H1 (cell line): ENCODE measurements at regions not wholly inside any gene's neighbourhood (a gene's known extent, or its start where the extent isn't known, plus 50 kb on each side); places are given as distances from the start of the nearest gene placed in this dataset.
A peak's percentile ranks its signal among the peaks of the same experiment; 100 is the strongest.

Experiments used
- CTCF ChIA-PET: fragments of 300-600 bp; sonication (Branson Sonifier 250); formaldehyde crosslinking; loops from one replicate; lab custom pipeline; 2021; ENCODE audit not compliant: partially characterized antibody; lab: Charles Lee
- POLR2A ChIA-PET: fragments of 300-600 bp; sonication (Branson Sonifier 250); formaldehyde crosslinking; loops from one replicate; lab custom pipeline; 2021; ENCODE audit warnings: inconsistent platforms; ENCODE audit not compliant: partially characterized antibody; lab: Charles Lee
- DNase-seq, 2 experiments: peaks; one replicate each; pipeline versions ENCODE4 v3.0.0 to v3.0.0-alpha.2; 2010 to 2022; ENCODE audit warnings: low spot score in 2 of 2, low read depth in 1 of 2, mixed read lengths in 1 of 2
- FAIRE-seq: peaks from 2 replicates; lab custom pipeline; 2011; peaks lifted over from hg19 to GRCh38; lab: Jason Lieb, UNC
- H2AFZ ChIP-seq: 2 replicates; pipeline ENCODE4 v1.8.1; 2012; ENCODE audit warnings: low read length, inconsistent platforms
- H2AK5ac ChIP-seq: 2 replicates; pipeline ENCODE4 v1.6.1; 2013; ENCODE audit warnings: low read depth, low read length
- H2BK120ac ChIP-seq: replicated peaks from 2 replicates; pipeline ENCODE3; 2013; ENCODE audit warnings: low read depth, low read length, inconsistent platforms
- H2BK12ac ChIP-seq: 2 replicates; pipeline ENCODE4 v1.6.1; 2013; ENCODE audit warnings: low read depth, low read length
- H2BK15ac ChIP-seq: 2 replicates; pipeline ENCODE4 v1.6.1; 2013; ENCODE audit warnings: low read length
- H2BK20ac ChIP-seq: 2 replicates; pipeline ENCODE4 v1.6.1; 2013; ENCODE audit warnings: low read length
- H2BK5ac ChIP-seq: 2 replicates; pipeline ENCODE4 v1.6.1; 2013; ENCODE audit warnings: low read depth, low read length
- H3K14ac ChIP-seq: 2 replicates; pipeline ENCODE4 v1.6.1; 2013; ENCODE audit warnings: inconsistent platforms; ENCODE audit not compliant: insufficient read length
- H3K18ac ChIP-seq: 2 replicates; pipeline ENCODE4 v1.6.1; 2013; ENCODE audit warnings: low read length; ENCODE audit errors: extremely low read depth
- H3K23ac ChIP-seq: 2 replicates; pipeline ENCODE4 v1.6.1; 2013; ENCODE audit warnings: inconsistent platforms; ENCODE audit not compliant: insufficient read length
- H3K23me2 ChIP-seq: 2 replicates; pipeline ENCODE4 v1.6.1; 2013; ENCODE audit warnings: low read depth, low read length
- H3K27ac ChIP-seq: 2 replicates; pipeline ENCODE4 v1.6.1; 2011; ENCODE audit warnings: low read depth, low read length, inconsistent platforms
- H3K27me3 ChIP-seq, 4 experiments: replicated peaks in 1 of 4; 1 replicate in 1 of 4; 2 replicates in 3 of 4; pipeline versions ENCODE4 v1.6.1 to v1.8.1; 2011 to 2013; ENCODE audit warnings: low read length in 3 of 4, mild to moderate bottlenecking in 3 of 4, inconsistent platforms in 2 of 4, mixed read lengths in 2 of 4, moderate library complexity in 1 of 4; ENCODE audit not compliant: control insufficient read depth in 3 of 4, insufficient read depth in 3 of 4; ENCODE audit errors: extremely low read depth in 1 of 4
- H3K36me3 ChIP-seq, 4 experiments: 2 replicates each; pipeline versions ENCODE4 v1.6.1 to v1.8.1; 2011 to 2013; ENCODE audit warnings: mild to moderate bottlenecking in 4 of 4, low read length in 3 of 4, moderate library complexity in 2 of 4, control low read depth in 1 of 4, inconsistent platforms in 1 of 4; ENCODE audit not compliant: insufficient read depth in 4 of 4, control insufficient read depth in 2 of 4
- H3K4ac ChIP-seq: replicated peaks from 2 replicates; pipeline ENCODE3; 2013; ENCODE audit warnings: low read length, low read depth, mixed read lengths, inconsistent platforms; ENCODE audit not compliant: insufficient read length
- H3K4me1 ChIP-seq, 4 experiments: replicated peaks in 1 of 4; 1 replicate in 1 of 4; 2 replicates in 3 of 4; pipeline versions ENCODE4 v1.6.1 to v1.8.1; 2011 to 2013; ENCODE audit warnings: low read length in 3 of 4, inconsistent platforms in 2 of 4, mixed read lengths in 1 of 4; ENCODE audit not compliant: insufficient read depth in 4 of 4, control insufficient read depth in 3 of 4
- H3K4me2 ChIP-seq, 2 experiments: 2 replicates each; pipeline versions ENCODE4 v1.6.1 to v1.8.1; 2011 to 2013; ENCODE audit warnings: low read depth in 2 of 2, low read length in 2 of 2, control low read depth in 1 of 2, inconsistent platforms in 1 of 2, mild to moderate bottlenecking in 1 of 2; ENCODE audit not compliant: insufficient read depth in 1 of 2
- H3K4me3 ChIP-seq, 4 experiments: fragments of 200-600, 300-600 bp in 1 of 4; sonication (generic), shearing (Covaris generic), sonication (Bioruptor Twin) in 1 of 4; 2 replicates each; pipeline versions ENCODE4 v1.5.1 to v1.8.1; 2011 to 2016; ENCODE audit warnings: low read length in 4 of 4, low read depth in 3 of 4, control low read depth in 2 of 4, inconsistent platforms in 2 of 4, mild to moderate bottlenecking in 2 of 4, mixed read lengths in 1 of 4, moderate library complexity in 1 of 4; ENCODE audit not compliant: insufficient read depth in 2 of 4; ENCODE audit errors: extremely low read depth in 1 of 4
- H3K56ac ChIP-seq: replicated peaks from 2 replicates; pipeline ENCODE3; 2013; ENCODE audit warnings: low read depth, mild to moderate bottlenecking, mixed read lengths, low read length, inconsistent platforms; ENCODE audit not compliant: insufficient read length
- H3K79me1 ChIP-seq: 2 replicates; pipeline ENCODE4 v1.6.1; 2013; ENCODE audit warnings: low read depth, low read length, control low read depth
- H3K79me2 ChIP-seq, 2 experiments: 2 replicates each; pipeline versions ENCODE4 v1.6.1 to v1.8.1; 2012 to 2013; ENCODE audit warnings: low read length in 2 of 2, mild to moderate bottlenecking in 2 of 2, inconsistent platforms in 1 of 2; ENCODE audit not compliant: insufficient read depth in 2 of 2, control insufficient read depth in 1 of 2
- H3K9ac ChIP-seq, 4 experiments: replicated peaks in 1 of 4; 1 replicate in 1 of 4; 2 replicates in 3 of 4; pipeline versions ENCODE4 v1.6.1 to v1.8.1; 2011 to 2013; ENCODE audit warnings: low read depth in 3 of 4, low read length in 3 of 4, control low read depth in 2 of 4, mild to moderate bottlenecking in 2 of 4, moderate library complexity in 2 of 4, inconsistent platforms in 1 of 4; ENCODE audit errors: extremely low read depth in 1 of 4
- H3K9me3 ChIP-seq, 2 experiments: 2 replicates each; pipeline versions ENCODE4 v1.6.1 to v1.8.1; 2012 to 2013; ENCODE audit warnings: mild to moderate bottlenecking in 2 of 2, moderate library complexity in 2 of 2, control low read depth in 1 of 2, inconsistent platforms in 1 of 2, low read depth in 1 of 2, low read length in 1 of 2, mixed read lengths in 1 of 2; ENCODE audit not compliant: insufficient read depth in 2 of 2
- H4K20me1 ChIP-seq, 2 experiments: replicated peaks in 1 of 2; 2 replicates each; pipeline versions ENCODE3 to v1.8.1; 2011 to 2013; ENCODE audit warnings: inconsistent platforms in 2 of 2, low read length in 2 of 2, mild to moderate bottlenecking in 1 of 2; ENCODE audit not compliant: insufficient read depth in 2 of 2, control insufficient read depth in 1 of 2
- H4K5ac ChIP-seq: 2 replicates; pipeline ENCODE4 v1.6.1; 2013; ENCODE audit warnings: low read length, low read depth, mixed read lengths, inconsistent platforms; ENCODE audit not compliant: insufficient read length
- H4K8ac ChIP-seq: 2 replicates; pipeline ENCODE4 v1.8.0; 2013; ENCODE audit warnings: mild to moderate bottlenecking, moderate library complexity, low read length, inconsistent platforms; ENCODE audit not compliant: insufficient read depth; ENCODE audit errors: extremely low read depth
- H4K91ac ChIP-seq: replicated peaks from 2 replicates; pipeline ENCODE3; 2013; ENCODE audit warnings: low read length, mixed read lengths, inconsistent platforms; ENCODE audit not compliant: insufficient read length
- ATF3 ChIP-seq: IDR thresholded peaks from 2 replicates; pipeline ENCODE4 v1.6.1; 2011; ENCODE audit warnings: low read depth, mild to moderate bottlenecking, low read length; ENCODE audit not compliant: insufficient read depth
- CTBP2 ChIP-seq: IDR thresholded peaks from 2 replicates; pipeline ENCODE4 v1.7.0; 2011; ENCODE audit warnings: borderline replicate concordance, mild to moderate bottlenecking, moderate library complexity, mixed read lengths, low read length; ENCODE audit not compliant: insufficient read depth, insufficient read length
- HDAC2 ChIP-seq, 2 experiments: fragments of 300-600 bp in 1 of 2; sonication (generic) in 1 of 2; IDR thresholded peaks; 2 replicates each; pipeline ENCODE4 v1.6.1; 2011 to 2012; ENCODE audit warnings: low read depth in 2 of 2, low read length in 2 of 2, mild to moderate bottlenecking in 2 of 2, moderate library complexity in 2 of 2, borderline replicate concordance in 1 of 2, inconsistent platforms in 1 of 2
- KDM1A ChIP-seq: fragments of 200-600, 300-600 bp; sonication (generic); IDR thresholded peaks from 2 replicates; pipeline ENCODE4 v1.7.1; 2016; ENCODE audit warnings: mild to moderate bottlenecking, low read length, borderline replicate concordance
- NRF1 ChIP-seq: IDR thresholded peaks from 2 replicates; pipeline ENCODE4 v1.6.1; 2011; ENCODE audit warnings: mild to moderate bottlenecking, low read depth, low read length, improper control_type of control experiment
- POLR2AphosphoS5 ChIP-seq: IDR thresholded peaks from 2 replicates; pipeline ENCODE4 v1.6.1; 2011; ENCODE audit warnings: low read depth, low read length
- RAD21 ChIP-seq, 2 experiments: IDR thresholded peaks in 1 of 2; conservative IDR thresholded peaks in 1 of 2; 2 replicates each; pipeline ENCODE4 v1.6.1; 2011; ENCODE audit warnings: low read depth in 2 of 2, low read length in 2 of 2, improper control_type of control experiment in 1 of 2, inconsistent platforms in 1 of 2, mild to moderate bottlenecking in 1 of 2, moderate library complexity in 1 of 2
- RBBP5 ChIP-seq: IDR thresholded peaks from 2 replicates; pipeline ENCODE4 v1.7.1; 2012; ENCODE audit warnings: low read depth, mild to moderate bottlenecking, inconsistent platforms, low read length, moderate library complexity, borderline replicate concordance
- RXRA ChIP-seq: IDR thresholded peaks from 2 replicates; pipeline ENCODE4 v1.6.1; 2011; ENCODE audit warnings: low read depth, mild to moderate bottlenecking, low read length, moderate library complexity; ENCODE audit not compliant: insufficient read depth
- SIX5 ChIP-seq: IDR thresholded peaks from 2 replicates; pipeline ENCODE4 v1.6.1; 2011; ENCODE audit warnings: mild to moderate bottlenecking, low read depth, low read length
- SP2 ChIP-seq: IDR thresholded peaks from 2 replicates; pipeline ENCODE4 v1.6.1; 2012; ENCODE audit warnings: mild to moderate bottlenecking, low read length, inconsistent platforms
- SRF ChIP-seq: IDR thresholded peaks from 2 replicates; pipeline ENCODE4 v1.6.1; 2011; ENCODE audit warnings: mild to moderate bottlenecking, low read depth, low read length, moderate library complexity
- TEAD4 ChIP-seq: IDR thresholded peaks from 2 replicates; pipeline ENCODE4 v1.6.1; 2012; ENCODE audit warnings: low read depth, low read length, inconsistent platforms, mixed read lengths
- ZNF274 ChIP-seq: IDR thresholded peaks from 2 replicates; pipeline ENCODE4 v1.7.0; 2012; ENCODE audit warnings: low read length, borderline replicate concordance; ENCODE audit errors: extremely low read depth
- WGBS, 2 experiments: shearing (Covaris generic) in 1 of 2; methylation state at CpG; one replicate each; pipeline versions ENCODE4 v1.1.6 to v1.1.7; 2013 to 2015; ENCODE audit warnings: low lambda C conversion rate in 2 of 2, mixed read lengths in 2 of 2, inconsistent platforms in 1 of 2, low coverage in 1 of 2, missing lambda C conversion rate in 1 of 2; ENCODE audit not compliant: insufficient replicate concordance in 2 of 2, insufficient coverage in 1 of 2, insufficient read length in 1 of 2; ENCODE audit errors: extremely low coverage in 1 of 2, missing lambda C conversion rate in 1 of 2; 5-methylcytosine and 5-hydroxymethylcytosine counted together

GRCh38 chr3:31448882-31449243 is 83.9 kb upstream of the STT3B start:
- Histone ChIP-seq H3K18ac (no peak overlapping the region), H3K23me2 (no peaks in the 10 kb centered on the region), H3K4me1 (peaks cover 0 to 3% (median 0%) of the 10 kb centered on the region in 4 experiments; a peak in 1 of 7 replicates), H4K91ac (no peak overlapping the region), H2AFZ (peak overlapping the region; percentile 36; the same call in 1 of the 2 replicates), H2BK20ac (no peak overlapping the region), H3K79me2 (no peaks in the 10 kb centered on the region), H2BK12ac (no peak overlapping the region), H3K27ac (no peak overlapping the region), H3K36me3 (no peaks in the 10 kb centered on the region), H3K56ac (no peak overlapping the region), H4K20me1 (no peaks in the 10 kb centered on the region), H3K4me3 (no peak overlapping the region), H3K79me1 (no peaks in the 10 kb centered on the region), H2BK15ac (no peak overlapping the region), H2BK120ac (no peak overlapping the region), H3K4ac (no peak overlapping the region), H3K9me3 (no peaks in the 10 kb centered on the region), H4K5ac (no peak overlapping the region), H3K27me3 (no peaks in the 10 kb centered on the region), H2BK5ac (no peak overlapping the region), H3K14ac (no peak overlapping the region), H3K4me2 (no peak overlapping the region), H2AK5ac (no peak overlapping the region), H3K9ac (no peak overlapping the region), H4K8ac (no peak overlapping the region), H3K23ac (no peak overlapping the region)
- no peak for FAIRE-seq
- 100% methylated on average over 1 of the region's 1 CpG; no CpG with 5 or more reads in 1 of the 2 experiments for WGBS, 2 experiments
- no peak for DNase-seq
- CTCF ChIA-PET, result interaction anchor here (0.7 to 2.4 kb wide), 6 partner anchors 10 to 208 kb away, joined by 3 to 7 read pairs (median 4); no protein-coding TSS in a partner anchor
- POLR2A ChIA-PET, result interaction anchor here (1.6 kb wide), 1 partner anchor 84 kb away, joined by 9 read pairs; the partner anchor contains the start of gene STT3B
- TF ChIP-seq RXRA, result no peak
- TF ChIP-seq CTBP2, result no peak
- TF ChIP-seq NRF1, result no peak
- TF ChIP-seq SIX5, result no peak
- TF ChIP-seq SRF, result no peak
- no peak for TF ChIP-seq RAD21 (IDR thresholded peaks at IDR 0.05 in 1 of 2, conservative IDR thresholded peaks at IDR 0.05 in 1 of 2; ENCODE audit: low read depth in 2 of 2, low read length in 2 of 2)
- TF ChIP-seq RBBP5, result no peak
- no peak for TF ChIP-seq KDM1A
- no peak for TF ChIP-seq SP2
- no peak for TF ChIP-seq HDAC2 (IDR thresholded peaks at IDR 0.05; ENCODE audit: borderline replicate concordance in 1 of 2, low read depth in 2 of 2, low read length in 2 of 2)
- TF ChIP-seq ZNF274, result no peak
- no peak for TF ChIP-seq ATF3
- no peak for TF ChIP-seq TEAD4
- TF ChIP-seq POLR2AphosphoS5, result no peak
